ENCODE measurements at regions not wholly inside any gene's neighbourhood (a gene's known extent, or its start where the extent isn't known, plus 50 kb on each side); places are given as distances from the start of the nearest gene placed in this dataset.

DNA sequence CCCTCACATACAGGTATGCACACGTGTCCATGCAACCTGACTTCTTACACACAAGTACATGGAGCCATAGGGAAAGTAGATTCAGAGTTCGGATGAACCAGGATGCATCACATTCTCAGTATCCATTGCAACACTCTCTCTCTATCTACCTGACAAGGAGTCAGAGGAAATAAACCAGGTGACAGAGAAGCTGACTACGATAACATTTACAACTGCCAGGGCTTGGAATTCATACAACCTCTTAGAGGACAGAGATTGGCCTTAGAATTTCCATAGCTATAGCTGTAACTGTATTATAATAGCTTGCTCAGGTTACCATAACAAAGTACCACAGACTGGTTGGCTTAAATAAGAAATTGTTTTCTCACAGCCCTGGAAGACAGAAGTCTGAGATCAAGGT lies 116.9 kb upstream of the PALMD start (continued):
- TF ChIP-seq, protein P1, sequence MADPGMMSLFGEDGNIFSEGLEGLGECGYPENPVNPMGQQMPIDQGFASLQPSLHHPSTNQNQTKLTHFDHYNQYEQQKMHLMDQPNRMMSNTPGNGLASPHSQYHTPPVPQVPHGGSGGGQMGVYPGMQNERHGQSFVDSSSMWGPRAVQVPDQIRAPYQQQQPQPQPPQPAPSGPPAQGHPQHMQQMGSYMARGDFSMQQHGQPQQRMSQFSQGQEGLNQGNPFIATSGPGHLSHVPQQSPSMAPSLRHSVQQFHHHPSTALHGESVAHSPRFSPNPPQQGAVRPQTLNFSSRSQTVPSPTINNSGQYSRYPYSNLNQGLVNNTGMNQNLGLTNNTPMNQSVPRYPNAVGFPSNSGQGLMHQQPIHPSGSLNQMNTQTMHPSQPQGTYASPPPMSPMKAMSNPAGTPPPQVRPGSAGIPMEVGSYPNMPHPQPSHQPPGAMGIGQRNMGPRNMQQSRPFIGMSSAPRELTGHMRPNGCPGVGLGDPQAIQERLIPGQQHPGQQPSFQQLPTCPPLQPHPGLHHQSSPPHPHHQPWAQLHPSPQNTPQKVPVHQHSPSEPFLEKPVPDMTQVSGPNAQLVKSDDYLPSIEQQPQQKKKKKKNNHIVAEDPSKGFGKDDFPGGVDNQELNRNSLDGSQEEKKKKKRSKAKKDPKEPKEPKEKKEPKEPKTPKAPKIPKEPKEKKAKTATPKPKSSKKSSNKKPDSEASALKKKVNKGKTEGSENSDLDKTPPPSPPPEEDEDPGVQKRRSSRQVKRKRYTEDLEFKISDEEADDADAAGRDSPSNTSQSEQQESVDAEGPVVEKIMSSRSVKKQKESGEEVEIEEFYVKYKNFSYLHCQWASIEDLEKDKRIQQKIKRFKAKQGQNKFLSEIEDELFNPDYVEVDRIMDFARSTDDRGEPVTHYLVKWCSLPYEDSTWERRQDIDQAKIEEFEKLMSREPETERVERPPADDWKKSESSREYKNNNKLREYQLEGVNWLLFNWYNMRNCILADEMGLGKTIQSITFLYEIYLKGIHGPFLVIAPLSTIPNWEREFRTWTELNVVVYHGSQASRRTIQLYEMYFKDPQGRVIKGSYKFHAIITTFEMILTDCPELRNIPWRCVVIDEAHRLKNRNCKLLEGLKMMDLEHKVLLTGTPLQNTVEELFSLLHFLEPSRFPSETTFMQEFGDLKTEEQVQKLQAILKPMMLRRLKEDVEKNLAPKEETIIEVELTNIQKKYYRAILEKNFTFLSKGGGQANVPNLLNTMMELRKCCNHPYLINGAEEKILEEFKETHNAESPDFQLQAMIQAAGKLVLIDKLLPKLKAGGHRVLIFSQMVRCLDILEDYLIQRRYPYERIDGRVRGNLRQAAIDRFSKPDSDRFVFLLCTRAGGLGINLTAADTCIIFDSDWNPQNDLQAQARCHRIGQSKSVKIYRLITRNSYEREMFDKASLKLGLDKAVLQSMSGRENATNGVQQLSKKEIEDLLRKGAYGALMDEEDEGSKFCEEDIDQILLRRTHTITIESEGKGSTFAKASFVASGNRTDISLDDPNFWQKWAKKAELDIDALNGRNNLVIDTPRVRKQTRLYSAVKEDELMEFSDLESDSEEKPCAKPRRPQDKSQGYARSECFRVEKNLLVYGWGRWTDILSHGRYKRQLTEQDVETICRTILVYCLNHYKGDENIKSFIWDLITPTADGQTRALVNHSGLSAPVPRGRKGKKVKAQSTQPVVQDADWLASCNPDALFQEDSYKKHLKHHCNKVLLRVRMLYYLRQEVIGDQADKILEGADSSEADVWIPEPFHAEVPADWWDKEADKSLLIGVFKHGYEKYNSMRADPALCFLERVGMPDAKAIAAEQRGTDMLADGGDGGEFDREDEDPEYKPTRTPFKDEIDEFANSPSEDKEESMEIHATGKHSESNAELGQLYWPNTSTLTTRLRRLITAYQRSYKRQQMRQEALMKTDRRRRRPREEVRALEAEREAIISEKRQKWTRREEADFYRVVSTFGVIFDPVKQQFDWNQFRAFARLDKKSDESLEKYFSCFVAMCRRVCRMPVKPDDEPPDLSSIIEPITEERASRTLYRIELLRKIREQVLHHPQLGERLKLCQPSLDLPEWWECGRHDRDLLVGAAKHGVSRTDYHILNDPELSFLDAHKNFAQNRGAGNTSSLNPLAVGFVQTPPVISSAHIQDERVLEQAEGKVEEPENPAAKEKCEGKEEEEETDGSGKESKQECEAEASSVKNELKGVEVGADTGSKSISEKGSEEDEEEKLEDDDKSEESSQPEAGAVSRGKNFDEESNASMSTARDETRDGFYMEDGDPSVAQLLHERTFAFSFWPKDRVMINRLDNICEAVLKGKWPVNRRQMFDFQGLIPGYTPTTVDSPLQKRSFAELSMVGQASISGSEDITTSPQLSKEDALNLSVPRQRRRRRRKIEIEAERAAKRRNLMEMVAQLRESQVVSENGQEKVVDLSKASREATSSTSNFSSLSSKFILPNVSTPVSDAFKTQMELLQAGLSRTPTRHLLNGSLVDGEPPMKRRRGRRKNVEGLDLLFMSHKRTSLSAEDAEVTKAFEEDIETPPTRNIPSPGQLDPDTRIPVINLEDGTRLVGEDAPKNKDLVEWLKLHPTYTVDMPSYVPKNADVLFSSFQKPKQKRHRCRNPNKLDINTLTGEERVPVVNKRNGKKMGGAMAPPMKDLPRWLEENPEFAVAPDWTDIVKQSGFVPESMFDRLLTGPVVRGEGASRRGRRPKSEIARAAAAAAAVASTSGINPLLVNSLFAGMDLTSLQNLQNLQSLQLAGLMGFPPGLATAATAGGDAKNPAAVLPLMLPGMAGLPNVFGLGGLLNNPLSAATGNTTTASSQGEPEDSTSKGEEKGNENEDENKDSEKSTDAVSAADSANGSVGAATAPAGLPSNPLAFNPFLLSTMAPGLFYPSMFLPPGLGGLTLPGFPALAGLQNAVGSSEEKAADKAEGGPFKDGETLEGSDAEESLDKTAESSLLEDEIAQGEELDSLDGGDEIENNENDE (IDR thresholded peaks at IDR 0.05; ENCODE audit: insufficient replicate concordance, low read length), result no peak
- TF ChIP-seq SP2 (IDR thresholded peaks at IDR 0.05; ENCODE audit: low read length) (no peak), TCF12 (IDR thresholded peaks at IDR 0.05; ENCODE audit: low read depth, low read length) (no peak)
